Left lobe of liver (tissue), 2 donors: ENCODE measurements at regions not wholly inside any gene's neighbourhood (a gene's known extent, or its start where the extent isn't known, plus 50 kb on each side); places are given as distances from the start of the nearest gene placed in this dataset.

Source experiments
- ATAC-seq: fragments of 200-7000 bp; cut with Tn5 transposase; one replicate; pipeline ENCODE4 v1.9.1; 2020; ENCODE audit warnings: mild to moderate bottlenecking, moderate library complexity
- DNase-seq: peaks from one replicate; pipeline ENCODE4 v3.0.0-alpha.2; 2020; ENCODE audit warnings: low spot score
- donor health status: DM: no; HTN: no; CAD: no; lungs with moderate emphysema.
- donor health status: DM: no; HTN: yes; CAD: no.

- ATAC-seq (no peak), DNase-seq (no peak)
Measured at GRCh38 chr1:164064501-164064900, 494.5 kb upstream of the PBX1 start.

- DNase-seq (no peak), ATAC-seq (no peak)
Measured at GRCh38 chr1:164071288-164071687, 487.7 kb upstream of the PBX1 start.

- DNase-seq (no peak), ATAC-seq (no peak)
Measured at GRCh38 chr1:164086832-164087231, 472.2 kb upstream of the PBX1 start.

- ATAC-seq, result no peak
- DNase-seq, result no peak
Measured at GRCh38 chr1:164087906-164088453, 471.0 kb upstream of the PBX1 start.

- ATAC-seq, result no peak
- DNase-seq, result no peak
Measured at GRCh38 chr1:164092603-164093353, 466.2 kb upstream of the PBX1 start.

GRCh38 chr1:164093543-164093942 is 465.4 kb upstream of the PBX1 start:
- no peak for ATAC-seq
- DNase-seq, result no peak

GRCh38 chr1:164101802-164102201 is 457.2 kb upstream of the PBX1 start:
- no peak for ATAC-seq

GRCh38 chr1:164131949-164132348 is 427.0 kb upstream of the PBX1 start:
- DNase-seq, result no peak
- no peak for ATAC-seq

More at GRCh38 chr1:164101802-164102201, 457.2 kb upstream of the PBX1 start:
- no peak for DNase-seq

GRCh38 chr1:164137273-164137925 is 421.6 kb upstream of the PBX1 start:
- ATAC-seq (no peak), DNase-seq (no peak)

- no peak for ATAC-seq
- no peak for DNase-seq
Measured at GRCh38 chr1:164141797-164142196, 417.2 kb upstream of the PBX1 start.

- DNase-seq (no peak), ATAC-seq (no peak)
Measured at GRCh38 chr1:164154622-164155021, 404.4 kb upstream of the PBX1 start.

GRCh38 chr1:164155347-164155746 is 403.6 kb upstream of the PBX1 start:
- ATAC-seq, result no peak
- DNase-seq, result no peak

GRCh38 chr1:164163289-164163849 is 395.6 kb upstream of the PBX1 start:
- DNase-seq (no peak), ATAC-seq (no peak)

- DNase-seq (no peak), ATAC-seq (no peak)
Measured at GRCh38 chr1:164165466-164165865, 393.5 kb upstream of the PBX1 start.

GRCh38 chr1:164166454-164166853 is 392.5 kb upstream of the PBX1 start:
- DNase-seq (peak; percentile 45), ATAC-seq (peak; percentile 66)

GRCh38 chr1:164177118-164177517 is 381.9 kb upstream of the PBX1 start:
- DNase-seq (no peak), ATAC-seq (no peak)

GRCh38 chr1:164180824-164181223 is 378.2 kb upstream of the PBX1 start:
- ATAC-seq, result no peak
- no peak for DNase-seq

GRCh38 chr1:164183854-164184635 is 374.9 kb upstream of the PBX1 start:
- ATAC-seq (no peak), DNase-seq (no peak)

- ATAC-seq (no peak), DNase-seq (no peak)
Measured at GRCh38 chr1:164186881-164187280, 372.1 kb upstream of the PBX1 start.

GRCh38 chr1:164188497-164188896 is 370.5 kb upstream of the PBX1 start:
- DNase-seq (peak; percentile 55), ATAC-seq (peak; percentile 56)

- DNase-seq (no peak), ATAC-seq (no peak)
Measured at GRCh38 chr1:164191191-164191590, 367.8 kb upstream of the PBX1 start.
